Rectal smooth muscle tissue (tissue), 1 donor: ENCODE measurements at regions not wholly inside any gene's neighbourhood (a gene's known extent, or its start where the extent isn't known, plus 50 kb on each side); places are given as distances from the start of the nearest gene placed in this dataset.
A peak's percentile ranks its signal among the peaks of the same experiment; 100 is the strongest.

Experiments used
- H3K27ac ChIP-seq: one replicate; pipeline ENCODE4 v1.7.0; 2013; ENCODE audit warnings: low read depth, low read length, inconsistent platforms
- H3K27me3 ChIP-seq: one replicate; pipeline ENCODE4 v1.7.0; 2013; ENCODE audit warnings: low read length; ENCODE audit not compliant: control insufficient read depth, insufficient read depth
- H3K36me3 ChIP-seq: one replicate; pipeline ENCODE4 v1.7.0; 2013; ENCODE audit warnings: low read length; ENCODE audit not compliant: control insufficient read depth, insufficient read depth
- H3K4me1 ChIP-seq: one replicate; pipeline ENCODE4 v1.7.0; 2013; ENCODE audit warnings: low read length; ENCODE audit not compliant: control insufficient read depth, insufficient read depth
- H3K4me3 ChIP-seq: one replicate; pipeline ENCODE4 v1.7.0; 2013; ENCODE audit warnings: low read length
- H3K9ac ChIP-seq: one replicate; pipeline ENCODE4 v1.7.0; 2013; ENCODE audit warnings: low read length

- Histone ChIP-seq H3K27ac (no peak overlapping the region), H3K36me3 (no peaks in the 10 kb centered on the region), H3K9ac (no peak overlapping the region), H3K27me3 (no peaks in the 10 kb centered on the region), H3K4me1 (no peaks in the 10 kb centered on the region), H3K4me3 (no peak overlapping the region)
Measured at GRCh38 chr1:14253676-14254075, 344.8 kb upstream of the KAZN start.

GRCh38 chr1:14254251-14254650, 344.2 kb upstream of the KAZN start:
- Histone ChIP-seq H3K27me3 (no peaks in the 10 kb centered on the region), H3K4me1 (no peaks in the 10 kb centered on the region), H3K36me3 (no peaks in the 10 kb centered on the region), H3K4me3 (peak overlapping the region; percentile 27), H3K27ac (no peak overlapping the region), H3K9ac (no peak overlapping the region)

- H3K36me3 ChIP-seq = no peaks in the 10 kb centered on the region
- H3K4me3 ChIP-seq = no peak overlapping the region
- no peaks in the 10 kb centered on the region for H3K27me3 ChIP-seq
- no peak overlapping the region for H3K27ac ChIP-seq
- no peaks in the 10 kb centered on the region for H3K4me1 ChIP-seq
- no peak overlapping the region for H3K9ac ChIP-seq
Measured at GRCh38 chr1:14255233-14255632, 343.3 kb upstream of the KAZN start.

- H3K27ac ChIP-seq = no peak overlapping the region
Measured at GRCh38 chr1:14255711-14256110, 342.8 kb upstream of the KAZN start.

GRCh38 chr1:14259191-14259757, 339.2 kb upstream of the KAZN start:
- Histone ChIP-seq H3K27ac (peak overlapping the region; percentile 38), H3K4me1 (no peaks in the 10 kb centered on the region), H3K36me3 (no peaks in the 10 kb centered on the region), H3K9ac (no peak overlapping the region), H3K4me3 (no peak overlapping the region), H3K27me3 (no peaks in the 10 kb centered on the region)

More at GRCh38 chr1:14255711-14256110, 342.8 kb upstream of the KAZN start:
- H3K4me3 ChIP-seq = no peak overlapping the region
- no peaks in the 10 kb centered on the region for H3K4me1 ChIP-seq
- H3K9ac ChIP-seq = no peak overlapping the region
- no peaks in the 10 kb centered on the region for H3K27me3 ChIP-seq
- no peaks in the 10 kb centered on the region for H3K36me3 ChIP-seq

GRCh38 chr1:14260480-14260879, 338.0 kb upstream of the KAZN start:
- no peaks in the 10 kb centered on the region for H3K36me3 ChIP-seq
- H3K27ac ChIP-seq = peak overlapping the region; percentile 19

GRCh38 chr1:14261395-14261794, 337.1 kb upstream of the KAZN start:
- Histone ChIP-seq H3K4me1 (no peaks in the 10 kb centered on the region), H3K4me3 (no peak overlapping the region), H3K36me3 (no peaks in the 10 kb centered on the region), H3K27ac (no peak overlapping the region), H3K9ac (no peak overlapping the region), H3K27me3 (no peaks in the 10 kb centered on the region)

More at GRCh38 chr1:14260480-14260879, 338.0 kb upstream of the KAZN start:
- H3K4me3 ChIP-seq = no peak overlapping the region
- H3K4me1 ChIP-seq = no peaks in the 10 kb centered on the region
- H3K9ac ChIP-seq = no peak overlapping the region
- H3K27me3 ChIP-seq = no peaks in the 10 kb centered on the region

- H3K4me1 ChIP-seq = no peaks in the 10 kb centered on the region
- H3K27ac ChIP-seq = no peak overlapping the region
- no peak overlapping the region for H3K4me3 ChIP-seq
- no peaks in the 10 kb centered on the region for H3K36me3 ChIP-seq
- H3K9ac ChIP-seq = no peak overlapping the region
- no peaks in the 10 kb centered on the region for H3K27me3 ChIP-seq
Measured at GRCh38 chr1:14262637-14263036, 335.8 kb upstream of the KAZN start.

GRCh38 chr1:14263225-14263624, 335.3 kb upstream of the KAZN start:
- H3K36me3 ChIP-seq = no peaks in the 10 kb centered on the region
- no peak overlapping the region for H3K9ac ChIP-seq
- no peak overlapping the region for H3K4me3 ChIP-seq
- H3K27ac ChIP-seq = no peak overlapping the region
- no peaks in the 10 kb centered on the region for H3K4me1 ChIP-seq
- H3K27me3 ChIP-seq = no peaks in the 10 kb centered on the region

GRCh38 chr1:14263671-14264070, 334.8 kb upstream of the KAZN start:
- Histone ChIP-seq H3K4me3 (no peak overlapping the region), H3K9ac (no peak overlapping the region), H3K36me3 (no peaks in the 10 kb centered on the region), H3K27me3 (no peaks in the 10 kb centered on the region), H3K4me1 (no peaks in the 10 kb centered on the region), H3K27ac (no peak overlapping the region)

GRCh38 chr1:14265495-14265894, 333.0 kb upstream of the KAZN start:
- Histone ChIP-seq H3K4me3 (no peak overlapping the region), H3K36me3 (no peaks in the 10 kb centered on the region), H3K4me1 (no peaks in the 10 kb centered on the region), H3K9ac (no peak overlapping the region), H3K27ac (no peak overlapping the region), H3K27me3 (no peaks in the 10 kb centered on the region)

- H3K9ac ChIP-seq = no peak overlapping the region
- no peaks in the 10 kb centered on the region for H3K27me3 ChIP-seq
- no peak overlapping the region for H3K4me3 ChIP-seq
- no peak overlapping the region for H3K27ac ChIP-seq
- H3K4me1 ChIP-seq = no peaks in the 10 kb centered on the region
- no peaks in the 10 kb centered on the region for H3K36me3 ChIP-seq
Measured at GRCh38 chr1:14267991-14268390, 330.5 kb upstream of the KAZN start.

- H3K9ac ChIP-seq = no peak overlapping the region
- H3K36me3 ChIP-seq = no peaks in the 10 kb centered on the region
- no peaks in the 10 kb centered on the region for H3K27me3 ChIP-seq
- no peak overlapping the region for H3K4me3 ChIP-seq
- no peak overlapping the region for H3K27ac ChIP-seq
- H3K4me1 ChIP-seq = no peaks in the 10 kb centered on the region
Measured at GRCh38 chr1:14270821-14271220, 327.7 kb upstream of the KAZN start.
